ENCODE measurements at regions not wholly inside any gene's neighbourhood (a gene's known extent, or its start where the extent isn't known, plus 50 kb on each side); places are given as distances from the start of the nearest gene placed in this dataset.

GRCh38 chr9:90065851-90066250 lies 461.0 kb downstream of the GADD45G start:
- TF ChIP-seq CHD1 (IDR thresholded peaks at IDR 0.05; ENCODE audit: low read depth, low read length) (no peak), SP2 (IDR thresholded peaks at IDR 0.05; ENCODE audit: low read length) (no peak), HDAC2 (IDR thresholded peaks at IDR 0.05; ENCODE audit: borderline replicate concordance in 1 of 2, low read depth in 2 of 2, low read length in 2 of 2) (no peak), CTCF (IDR thresholded peaks at IDR 0.05; ENCODE audit: control extremely low read depth in 1 of 3, insufficient read depth in 1 of 3, low read depth in 1 of 3, low read length in 3 of 3) (no peak), CEBPB (IDR thresholded peaks at IDR 0.05; ENCODE audit: low read depth, low read length) (no peak), RAD21 (IDR thresholded peaks at IDR 0.05 in 1 of 2, conservative IDR thresholded peaks at IDR 0.05 in 1 of 2; ENCODE audit: low read depth in 2 of 2, low read length in 2 of 2) (no peak), EZH2 (IDR thresholded peaks at IDR 0.05; ENCODE audit: low read depth, low read length, severe bottlenecking) (no peak), NRF1 (IDR thresholded peaks at IDR 0.05; ENCODE audit: low read depth, low read length) (no peak), KDM5A (IDR thresholded peaks at IDR 0.05; ENCODE audit: low read length) (no peak), TCF12 (IDR thresholded peaks at IDR 0.05; ENCODE audit: low read depth, low read length) (no peak), YY1 (IDR thresholded peaks at IDR 0.05; ENCODE audit: low read depth, low read length) (no peak), ATF3 (IDR thresholded peaks at IDR 0.05; ENCODE audit: insufficient read depth, low read depth, low read length) (no peak), PHF8 (conservative IDR thresholded peaks at IDR 0.05; ENCODE audit: low read depth, low read length) (no peak), TAF7 (optimal IDR thresholded peaks at IDR 0.05; ENCODE audit: borderline replicate concordance, low read depth, low read length) (no peak)

Measured in H1 (cell line).